H1 (cell line): ENCODE measurements at regions not wholly inside any gene's neighbourhood (a gene's known extent, or its start where the extent isn't known, plus 50 kb on each side); places are given as distances from the start of the nearest gene placed in this dataset.

ENCODE experiments used
- CTCF ChIA-PET: fragments of 300-600 bp; sonication (Branson Sonifier 250); formaldehyde crosslinking; loops from one replicate; lab custom pipeline; 2021; ENCODE audit not compliant: partially characterized antibody; lab: Charles Lee
- POLR2A ChIA-PET: fragments of 300-600 bp; sonication (Branson Sonifier 250); formaldehyde crosslinking; loops from one replicate; lab custom pipeline; 2021; ENCODE audit warnings: inconsistent platforms; ENCODE audit not compliant: partially characterized antibody; lab: Charles Lee
- DNase-seq, 2 experiments: peaks; one replicate each; pipeline versions ENCODE4 v3.0.0 to v3.0.0-alpha.2; 2010 to 2022; ENCODE audit warnings: low spot score in 2 of 2, low read depth in 1 of 2, mixed read lengths in 1 of 2
- FAIRE-seq: peaks from 2 replicates; lab custom pipeline; 2011; peaks lifted over from hg19 to GRCh38; lab: Jason Lieb, UNC
- H2AFZ ChIP-seq: 2 replicates; pipeline ENCODE4 v1.8.1; 2012; ENCODE audit warnings: low read length, inconsistent platforms
- H2AK5ac ChIP-seq: 2 replicates; pipeline ENCODE4 v1.6.1; 2013; ENCODE audit warnings: low read depth, low read length
- H2BK120ac ChIP-seq: replicated peaks from 2 replicates; pipeline ENCODE3; 2013; ENCODE audit warnings: low read depth, low read length, inconsistent platforms
- H2BK12ac ChIP-seq: 2 replicates; pipeline ENCODE4 v1.6.1; 2013; ENCODE audit warnings: low read depth, low read length
- H2BK15ac ChIP-seq: 2 replicates; pipeline ENCODE4 v1.6.1; 2013; ENCODE audit warnings: low read length
- H2BK20ac ChIP-seq: 2 replicates; pipeline ENCODE4 v1.6.1; 2013; ENCODE audit warnings: low read length
- H2BK5ac ChIP-seq: 2 replicates; pipeline ENCODE4 v1.6.1; 2013; ENCODE audit warnings: low read depth, low read length
- H3K14ac ChIP-seq: 2 replicates; pipeline ENCODE4 v1.6.1; 2013; ENCODE audit warnings: inconsistent platforms; ENCODE audit not compliant: insufficient read length
- H3K18ac ChIP-seq: 2 replicates; pipeline ENCODE4 v1.6.1; 2013; ENCODE audit warnings: low read length; ENCODE audit errors: extremely low read depth
- H3K23ac ChIP-seq: 2 replicates; pipeline ENCODE4 v1.6.1; 2013; ENCODE audit warnings: inconsistent platforms; ENCODE audit not compliant: insufficient read length
- H3K23me2 ChIP-seq: 2 replicates; pipeline ENCODE4 v1.6.1; 2013; ENCODE audit warnings: low read depth, low read length
- H3K27ac ChIP-seq: 2 replicates; pipeline ENCODE4 v1.6.1; 2011; ENCODE audit warnings: low read depth, low read length, inconsistent platforms
- H3K27me3 ChIP-seq, 4 experiments: replicated peaks in 1 of 4; 1 replicate in 1 of 4; 2 replicates in 3 of 4; pipeline versions ENCODE4 v1.6.1 to v1.8.1; 2011 to 2013; ENCODE audit warnings: low read length in 3 of 4, mild to moderate bottlenecking in 3 of 4, inconsistent platforms in 2 of 4, mixed read lengths in 2 of 4, moderate library complexity in 1 of 4; ENCODE audit not compliant: control insufficient read depth in 3 of 4, insufficient read depth in 3 of 4; ENCODE audit errors: extremely low read depth in 1 of 4
- H3K36me3 ChIP-seq, 4 experiments: 2 replicates each; pipeline versions ENCODE4 v1.6.1 to v1.8.1; 2011 to 2013; ENCODE audit warnings: mild to moderate bottlenecking in 4 of 4, low read length in 3 of 4, moderate library complexity in 2 of 4, control low read depth in 1 of 4, inconsistent platforms in 1 of 4; ENCODE audit not compliant: insufficient read depth in 4 of 4, control insufficient read depth in 2 of 4
- H3K4ac ChIP-seq: replicated peaks from 2 replicates; pipeline ENCODE3; 2013; ENCODE audit warnings: low read length, low read depth, mixed read lengths, inconsistent platforms; ENCODE audit not compliant: insufficient read length
- H3K4me1 ChIP-seq, 4 experiments: replicated peaks in 1 of 4; 1 replicate in 1 of 4; 2 replicates in 3 of 4; pipeline versions ENCODE4 v1.6.1 to v1.8.1; 2011 to 2013; ENCODE audit warnings: low read length in 3 of 4, inconsistent platforms in 2 of 4, mixed read lengths in 1 of 4; ENCODE audit not compliant: insufficient read depth in 4 of 4, control insufficient read depth in 3 of 4
- H3K4me2 ChIP-seq, 2 experiments: 2 replicates each; pipeline versions ENCODE4 v1.6.1 to v1.8.1; 2011 to 2013; ENCODE audit warnings: low read depth in 2 of 2, low read length in 2 of 2, control low read depth in 1 of 2, inconsistent platforms in 1 of 2, mild to moderate bottlenecking in 1 of 2; ENCODE audit not compliant: insufficient read depth in 1 of 2
- H3K4me3 ChIP-seq, 4 experiments: fragments of 200-600, 300-600 bp in 1 of 4; sonication (generic), shearing (Covaris generic), sonication (Bioruptor Twin) in 1 of 4; 2 replicates each; pipeline versions ENCODE4 v1.5.1 to v1.8.1; 2011 to 2016; ENCODE audit warnings: low read length in 4 of 4, low read depth in 3 of 4, control low read depth in 2 of 4, inconsistent platforms in 2 of 4, mild to moderate bottlenecking in 2 of 4, mixed read lengths in 1 of 4, moderate library complexity in 1 of 4; ENCODE audit not compliant: insufficient read depth in 2 of 4; ENCODE audit errors: extremely low read depth in 1 of 4
- H3K56ac ChIP-seq: replicated peaks from 2 replicates; pipeline ENCODE3; 2013; ENCODE audit warnings: low read depth, mild to moderate bottlenecking, mixed read lengths, low read length, inconsistent platforms; ENCODE audit not compliant: insufficient read length
- H3K79me1 ChIP-seq: 2 replicates; pipeline ENCODE4 v1.6.1; 2013; ENCODE audit warnings: low read depth, low read length, control low read depth
- H3K79me2 ChIP-seq, 2 experiments: 2 replicates each; pipeline versions ENCODE4 v1.6.1 to v1.8.1; 2012 to 2013; ENCODE audit warnings: low read length in 2 of 2, mild to moderate bottlenecking in 2 of 2, inconsistent platforms in 1 of 2; ENCODE audit not compliant: insufficient read depth in 2 of 2, control insufficient read depth in 1 of 2
- H3K9ac ChIP-seq, 4 experiments: replicated peaks in 1 of 4; 1 replicate in 1 of 4; 2 replicates in 3 of 4; pipeline versions ENCODE4 v1.6.1 to v1.8.1; 2011 to 2013; ENCODE audit warnings: low read depth in 3 of 4, low read length in 3 of 4, control low read depth in 2 of 4, mild to moderate bottlenecking in 2 of 4, moderate library complexity in 2 of 4, inconsistent platforms in 1 of 4; ENCODE audit errors: extremely low read depth in 1 of 4
- H3K9me3 ChIP-seq, 2 experiments: 2 replicates each; pipeline versions ENCODE4 v1.6.1 to v1.8.1; 2012 to 2013; ENCODE audit warnings: mild to moderate bottlenecking in 2 of 2, moderate library complexity in 2 of 2, control low read depth in 1 of 2, inconsistent platforms in 1 of 2, low read depth in 1 of 2, low read length in 1 of 2, mixed read lengths in 1 of 2; ENCODE audit not compliant: insufficient read depth in 2 of 2
- H4K20me1 ChIP-seq, 2 experiments: replicated peaks in 1 of 2; 2 replicates each; pipeline versions ENCODE3 to v1.8.1; 2011 to 2013; ENCODE audit warnings: inconsistent platforms in 2 of 2, low read length in 2 of 2, mild to moderate bottlenecking in 1 of 2; ENCODE audit not compliant: insufficient read depth in 2 of 2, control insufficient read depth in 1 of 2
- H4K5ac ChIP-seq: 2 replicates; pipeline ENCODE4 v1.6.1; 2013; ENCODE audit warnings: low read length, low read depth, mixed read lengths, inconsistent platforms; ENCODE audit not compliant: insufficient read length
- H4K8ac ChIP-seq: 2 replicates; pipeline ENCODE4 v1.8.0; 2013; ENCODE audit warnings: mild to moderate bottlenecking, moderate library complexity, low read length, inconsistent platforms; ENCODE audit not compliant: insufficient read depth; ENCODE audit errors: extremely low read depth
- H4K91ac ChIP-seq: replicated peaks from 2 replicates; pipeline ENCODE3; 2013; ENCODE audit warnings: low read length, mixed read lengths, inconsistent platforms; ENCODE audit not compliant: insufficient read length
- CHD2 ChIP-seq: IDR thresholded peaks from 2 replicates; pipeline ENCODE4 v1.6.1; 2012; ENCODE audit warnings: low read length, improper control_type of control experiment
- GTF2F1 ChIP-seq: IDR thresholded peaks from 2 replicates; pipeline ENCODE4 v1.6.1; 2012; ENCODE audit warnings: low read depth, low read length, improper control_type of control experiment, borderline replicate concordance
- HDAC6 ChIP-seq: IDR thresholded peaks from one replicate; pipeline ENCODE4 v1.7.1; 2012; ENCODE audit warnings: low read depth, mild to moderate bottlenecking, inconsistent platforms, low read length, moderate library complexity
- KDM5A ChIP-seq: fragments of 200-600 bp; IDR thresholded peaks from 2 replicates; pipeline ENCODE4 v1.7.1; 2012; ENCODE audit warnings: mild to moderate bottlenecking, low read length, inconsistent platforms, mixed read lengths
- RBBP5 ChIP-seq: IDR thresholded peaks from 2 replicates; pipeline ENCODE4 v1.7.1; 2012; ENCODE audit warnings: low read depth, mild to moderate bottlenecking, inconsistent platforms, low read length, moderate library complexity, borderline replicate concordance
- SIN3A ChIP-seq, 2 experiments: IDR thresholded peaks in 1 of 2; conservative IDR thresholded peaks in 1 of 2; 2 replicates each; pipeline ENCODE4 v1.6.1; 2011 to 2012; ENCODE audit warnings: low read length in 2 of 2, improper control_type of control experiment in 1 of 2, low read depth in 1 of 2, mild to moderate bottlenecking in 1 of 2
- YY1 ChIP-seq: IDR thresholded peaks from 2 replicates; pipeline ENCODE4 v1.6.1; 2011; ENCODE audit warnings: low read depth, mild to moderate bottlenecking, low read length
- WGBS, 2 experiments: shearing (Covaris generic) in 1 of 2; methylation state at CpG; one replicate each; pipeline versions ENCODE4 v1.1.6 to v1.1.7; 2013 to 2015; ENCODE audit warnings: low lambda C conversion rate in 2 of 2, mixed read lengths in 2 of 2, inconsistent platforms in 1 of 2, low coverage in 1 of 2, missing lambda C conversion rate in 1 of 2; ENCODE audit not compliant: insufficient replicate concordance in 2 of 2, insufficient coverage in 1 of 2, insufficient read length in 1 of 2; ENCODE audit errors: extremely low coverage in 1 of 2, missing lambda C conversion rate in 1 of 2; 5-methylcytosine and 5-hydroxymethylcytosine counted together
- TF ChIP-seq, protein P1 (sequence below), 3 experiments: IDR thresholded peaks; 1 replicate in 2 of 3; 2 replicates in 1 of 3; pipeline versions ENCODE4 v1.5.1 to v1.6.1; 2011; ENCODE audit warnings: low read length in 3 of 3, mild to moderate bottlenecking in 3 of 3, inconsistent platforms in 2 of 3, low read depth in 1 of 3, moderate library complexity in 1 of 3; ENCODE audit not compliant: insufficient read depth in 1 of 3; ENCODE audit errors: control extremely low read depth in 1 of 3

DNA sequence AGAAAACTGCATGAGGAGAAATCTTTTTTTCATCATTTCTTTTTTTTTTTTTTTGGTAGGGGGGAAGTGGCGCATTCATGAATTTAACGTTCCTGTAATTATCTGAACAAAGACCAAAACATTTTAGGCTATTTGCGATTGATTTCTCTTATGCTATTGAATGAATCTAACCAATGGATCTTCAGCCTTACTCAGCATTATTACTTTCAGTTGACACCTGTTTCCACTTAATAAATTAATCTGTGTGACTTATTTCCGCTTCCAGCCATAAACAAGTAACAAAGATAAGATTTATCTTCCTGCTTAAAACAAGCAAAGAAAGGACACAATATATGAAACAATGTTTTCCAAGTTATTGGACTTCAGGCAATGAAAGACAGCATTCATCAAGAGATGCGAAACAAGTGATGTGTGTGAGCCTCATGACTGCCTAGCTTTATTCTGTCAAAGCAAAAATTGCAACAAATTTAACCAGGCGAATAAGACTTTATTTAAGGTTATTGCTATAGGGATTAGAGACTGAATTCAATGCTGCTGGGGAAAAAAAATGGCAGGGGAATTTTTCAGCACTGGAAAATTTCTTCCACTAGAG lies 1026.9 kb downstream of the LRFN5 start:
- no peak overlapping the region for H2BK15ac ChIP-seq
- WGBS, 2 experiments, result 92% methylated on average over 6 of the region's 6 CpGs; no CpG with 5 or more reads in 1 of the 2 experiments

More for the DNA sequence above, 1026.9 kb downstream of the LRFN5 start:
- no peaks in the 10 kb centered on the region for H3K36me3 ChIP-seq
- H2BK12ac ChIP-seq, result no peak overlapping the region
- POLR2A ChIA-PET, result no interaction called here
- H3K27me3 ChIP-seq, result no peaks in the 10 kb centered on the region
- no peak overlapping the region for H3K56ac ChIP-seq
- TF ChIP-seq RBBP5, result no peak
- TF ChIP-seq, protein P1, sequence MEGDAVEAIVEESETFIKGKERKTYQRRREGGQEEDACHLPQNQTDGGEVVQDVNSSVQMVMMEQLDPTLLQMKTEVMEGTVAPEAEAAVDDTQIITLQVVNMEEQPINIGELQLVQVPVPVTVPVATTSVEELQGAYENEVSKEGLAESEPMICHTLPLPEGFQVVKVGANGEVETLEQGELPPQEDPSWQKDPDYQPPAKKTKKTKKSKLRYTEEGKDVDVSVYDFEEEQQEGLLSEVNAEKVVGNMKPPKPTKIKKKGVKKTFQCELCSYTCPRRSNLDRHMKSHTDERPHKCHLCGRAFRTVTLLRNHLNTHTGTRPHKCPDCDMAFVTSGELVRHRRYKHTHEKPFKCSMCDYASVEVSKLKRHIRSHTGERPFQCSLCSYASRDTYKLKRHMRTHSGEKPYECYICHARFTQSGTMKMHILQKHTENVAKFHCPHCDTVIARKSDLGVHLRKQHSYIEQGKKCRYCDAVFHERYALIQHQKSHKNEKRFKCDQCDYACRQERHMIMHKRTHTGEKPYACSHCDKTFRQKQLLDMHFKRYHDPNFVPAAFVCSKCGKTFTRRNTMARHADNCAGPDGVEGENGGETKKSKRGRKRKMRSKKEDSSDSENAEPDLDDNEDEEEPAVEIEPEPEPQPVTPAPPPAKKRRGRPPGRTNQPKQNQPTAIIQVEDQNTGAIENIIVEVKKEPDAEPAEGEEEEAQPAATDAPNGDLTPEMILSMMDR (IDR thresholded peaks at IDR 0.05; ENCODE audit: control extremely low read depth in 1 of 3, insufficient read depth in 1 of 3, low read depth in 1 of 3, low read length in 3 of 3), result no peak
- TF ChIP-seq HDAC6, result no peak
- TF ChIP-seq SIN3A (conservative IDR thresholded peaks at IDR 0.05 in 1 of 2, IDR thresholded peaks at IDR 0.05 in 1 of 2; ENCODE audit: low read depth in 1 of 2, low read length in 2 of 2), result no peak
- TF ChIP-seq CHD2, result no peak
- no peak for TF ChIP-seq GTF2F1
- no peak for TF ChIP-seq YY1
- no peak for TF ChIP-seq KDM5A
- TF ChIP-seq, all 59 proteins: peak for 0
- Histone ChIP-seq H4K5ac (no peak overlapping the region), H2BK5ac (no peak overlapping the region), H2AK5ac (no peak overlapping the region), H3K4ac (no peak overlapping the region), H3K9me3 (no peaks in the 10 kb centered on the region), H3K23me2 (no peaks in the 10 kb centered on the region), H2BK20ac (no peak overlapping the region), H3K14ac (no peak overlapping the region), H3K9ac (no peak overlapping the region), H3K18ac (no peak overlapping the region), H3K4me2 (no peak overlapping the region), H4K8ac (no peak overlapping the region), H3K4me1 (no peaks in the 10 kb centered on the region), H3K27ac (no peak overlapping the region), H3K79me1 (no peaks in the 10 kb centered on the region), H2AFZ (no peak overlapping the region), H4K20me1 (no peaks in the 10 kb centered on the region), H3K23ac (no peak overlapping the region), H3K4me3 (no peak overlapping the region), H4K91ac (no peak overlapping the region), H2BK120ac (no peak overlapping the region), H3K79me2 (no peaks in the 10 kb centered on the region)
- CTCF ChIA-PET, result no interaction called here
- no peak for FAIRE-seq
- no peak for DNase-seq
